Suppressor macrophage treated with lipopolysaccharide for 1 hour (primary cell): ENCODE measurements at regions not wholly inside any gene's neighbourhood (a gene's known extent, or its start where the extent isn't known, plus 50 kb on each side); places are given as distances from the start of the nearest gene placed in this dataset.
"Not testable (repeated sequence)": the region's sequence is repeated elsewhere in the genome, so short reads cannot be mapped to it uniquely, and the experiment has no call there.

Experiments
- DNase-seq, 3 donors: peaks; one replicate each; pipeline ENCODE4 v3.0.0-alpha.2; 2020 to 2022

GRCh38 chr3:62926494-62926893 is 51.3 kb upstream of the CADPS start:
- no peak for DNase-seq

DNA sequence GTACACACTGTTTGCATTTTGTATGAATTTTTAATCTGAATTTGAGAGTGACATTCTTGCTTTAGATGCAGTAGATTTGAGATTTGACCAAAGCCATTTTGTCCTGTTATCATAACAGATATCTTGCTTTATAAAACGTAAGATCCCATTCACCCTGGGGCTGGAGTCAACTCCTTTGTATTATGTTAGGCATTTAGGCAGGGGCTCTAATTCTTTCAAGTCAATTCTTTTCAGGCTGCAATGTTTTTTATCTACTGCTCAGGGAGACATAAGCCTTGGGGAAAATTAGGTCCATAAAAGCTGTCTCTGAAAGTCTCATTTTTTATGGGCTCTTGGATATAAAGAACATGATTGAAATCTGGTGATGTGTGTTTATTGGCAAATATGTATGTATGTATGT is 53.0 kb upstream of the CADPS start:
- no peak for DNase-seq

GRCh38 chr3:62929771-62930170 is 54.6 kb upstream of the CADPS start:
- no peak for DNase-seq

GRCh38 chr3:62935793-62936192 is 60.6 kb upstream of the CADPS start:
- DNase-seq = no peak

DNA sequence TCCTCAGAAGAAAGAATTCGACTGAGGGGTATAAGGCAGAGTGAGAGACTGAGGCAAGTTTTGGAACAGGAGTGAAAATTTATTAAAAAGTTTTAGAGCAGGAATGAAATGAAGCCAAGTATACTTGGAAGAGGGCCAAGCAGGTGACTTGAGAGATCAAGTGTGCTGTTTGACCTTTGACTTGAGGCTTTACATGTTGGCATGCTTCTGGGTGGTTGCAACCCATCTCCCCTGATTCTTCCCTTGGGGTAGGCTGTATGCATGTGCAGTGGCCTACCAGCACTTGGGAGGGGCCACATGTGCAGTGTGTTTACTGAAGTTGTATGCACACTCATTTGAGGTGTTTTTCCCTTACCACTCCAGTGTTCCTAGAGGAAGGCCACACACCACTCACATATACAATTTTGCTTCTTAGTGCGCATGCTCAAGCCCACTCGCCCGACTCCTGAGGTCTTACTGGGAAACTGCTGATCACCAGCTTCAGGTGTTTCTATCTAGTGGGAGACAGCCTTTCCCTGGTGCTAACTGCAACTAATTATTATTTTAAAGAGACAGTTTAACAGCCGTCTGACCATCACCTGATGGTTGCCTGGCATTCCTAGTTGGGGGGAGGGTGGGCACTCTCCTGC is 61.5 kb upstream of the CADPS start:
- no peak for DNase-seq

DNA sequence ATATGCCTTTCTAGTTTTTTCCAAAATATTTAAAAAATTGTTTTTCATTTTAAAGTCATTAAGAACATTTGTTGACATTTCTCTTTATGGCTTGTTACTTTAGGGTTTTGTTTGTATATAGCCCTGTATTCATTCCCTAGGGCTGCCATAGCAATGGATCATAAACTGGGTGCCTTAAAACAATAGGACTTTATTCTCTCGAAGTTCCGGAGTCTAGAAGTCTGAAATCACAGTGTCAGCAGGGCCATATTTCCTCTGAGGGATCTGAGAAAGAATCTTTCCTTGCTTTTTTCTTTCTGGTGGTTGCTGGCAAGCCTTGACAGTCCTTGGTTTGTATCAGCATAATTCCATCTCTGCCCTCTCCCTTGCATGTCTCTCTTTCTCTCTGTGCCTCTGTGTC is 63.4 kb upstream of the CADPS start:
- DNase-seq = no peak

DNA sequence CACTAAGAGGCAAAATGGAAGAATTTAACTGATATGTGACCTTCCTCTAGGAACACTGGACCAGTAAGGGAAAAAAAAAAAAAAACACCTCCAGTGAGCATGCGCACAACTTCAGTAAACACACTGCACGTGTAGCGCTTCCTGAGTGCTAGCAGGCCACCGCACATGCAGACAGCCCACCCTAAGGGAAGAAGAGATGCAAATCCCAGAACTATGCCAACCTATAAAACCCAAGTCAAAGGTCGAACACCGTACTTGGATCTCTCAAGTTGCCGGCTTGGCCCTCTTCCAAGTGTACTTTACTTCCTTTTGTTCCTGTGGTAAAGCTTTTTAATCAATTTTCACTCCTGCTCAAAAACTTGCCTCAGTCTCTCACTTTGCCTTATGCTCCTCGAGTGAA is 64.5 kb upstream of the CADPS start:
- DNase-seq = no peak

DNA sequence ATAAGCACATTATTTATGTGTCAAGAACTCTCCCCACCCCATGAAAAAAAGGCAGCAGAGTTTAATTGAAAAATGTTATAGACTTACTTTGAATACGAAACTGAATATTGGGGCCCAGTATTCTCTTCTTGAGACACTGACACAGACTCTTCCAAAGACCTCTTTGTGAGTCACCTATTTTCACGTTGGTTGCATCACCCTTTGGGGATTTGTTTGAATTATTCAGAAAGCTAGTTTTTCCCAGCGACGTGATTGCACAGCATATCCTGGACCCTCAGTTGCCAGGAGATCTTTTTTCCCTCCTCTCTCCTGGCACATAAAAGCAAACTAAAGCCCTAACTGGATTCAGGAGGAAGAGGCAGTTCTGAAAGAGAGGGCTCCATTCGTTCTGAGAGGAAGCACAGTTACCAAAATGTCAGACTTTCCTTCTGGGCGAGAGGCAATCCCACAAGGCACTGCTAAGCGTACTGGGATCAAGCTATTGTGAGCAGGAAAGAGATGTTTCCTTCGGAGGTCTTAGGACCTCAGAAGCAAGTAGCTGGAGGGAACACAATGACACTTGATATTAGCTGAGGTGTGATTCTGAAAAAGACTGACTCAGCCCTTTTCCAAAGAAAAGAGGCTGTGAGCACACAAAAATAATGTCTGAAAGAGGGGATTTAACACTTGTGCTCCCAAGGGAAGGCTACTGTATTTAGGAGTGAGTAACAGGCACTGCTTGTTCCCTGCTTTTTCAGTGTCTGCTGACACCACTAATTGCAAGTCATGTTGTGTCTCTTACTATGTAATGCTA is 65.8 kb upstream of the CADPS start:
- DNase-seq = no peak

DNA sequence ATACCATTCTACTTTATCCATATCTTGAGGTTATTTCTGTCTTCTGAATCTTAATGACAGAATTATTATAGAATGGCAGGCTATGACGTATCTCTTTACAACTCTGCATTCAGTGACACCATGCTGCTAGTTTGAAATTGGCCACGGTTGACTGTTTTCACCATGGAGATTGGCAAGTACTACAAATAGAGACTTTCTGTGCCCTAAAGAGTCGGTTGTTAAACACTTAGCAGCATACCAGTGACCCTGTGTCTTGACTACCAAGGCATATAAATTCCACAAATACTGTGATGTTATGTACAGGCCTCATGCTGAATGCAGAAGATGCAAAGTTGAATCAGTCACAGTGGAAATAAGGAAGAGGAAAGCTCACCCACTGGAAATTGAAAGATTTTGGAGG is 67.0 kb upstream of the CADPS start:
- no peak for DNase-seq

DNA sequence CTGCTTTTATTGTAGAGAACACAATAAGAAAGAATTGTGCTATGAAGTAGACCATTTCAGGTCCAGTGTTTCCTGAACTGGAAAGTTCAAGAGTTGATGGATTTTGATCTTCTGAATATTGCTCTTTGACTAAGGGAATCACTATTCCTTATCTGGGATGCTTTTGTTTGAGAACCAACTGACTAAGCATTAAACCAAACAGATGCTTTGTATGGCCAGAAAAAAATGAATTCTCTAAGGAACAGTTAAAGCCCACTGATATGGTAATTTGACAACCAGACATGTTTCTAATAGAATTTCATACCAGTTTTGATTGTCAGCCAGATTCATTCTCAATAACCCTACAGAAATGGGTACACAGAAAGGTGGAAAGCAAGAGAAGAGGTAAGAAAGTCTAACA is 67.5 kb upstream of the CADPS start:
- DNase-seq = no peak

DNA sequence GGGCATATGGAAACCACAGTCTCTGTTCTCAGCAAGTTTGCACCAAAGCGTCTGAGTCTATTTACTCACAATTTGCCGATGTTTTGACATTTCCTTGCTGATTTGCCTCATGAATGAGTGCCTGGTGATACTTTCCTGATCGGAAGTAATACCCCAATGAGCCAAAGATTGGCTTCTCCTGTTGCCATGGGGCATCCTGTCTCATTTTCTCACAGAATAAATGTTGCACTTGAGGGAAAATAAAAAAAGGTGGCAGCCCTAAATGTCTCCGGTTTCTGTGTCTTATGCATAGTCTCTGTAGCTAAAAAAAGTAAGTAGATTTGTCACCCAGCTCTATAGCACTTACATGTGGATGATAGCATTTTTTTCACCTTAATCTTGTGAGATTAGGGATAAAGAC is 73.7 kb upstream of the CADPS start:
- no peak for DNase-seq

- DNase-seq = no peak
Measured at GRCh38 chr3:62950210-62950609, 75.0 kb upstream of the CADPS start.

DNA sequence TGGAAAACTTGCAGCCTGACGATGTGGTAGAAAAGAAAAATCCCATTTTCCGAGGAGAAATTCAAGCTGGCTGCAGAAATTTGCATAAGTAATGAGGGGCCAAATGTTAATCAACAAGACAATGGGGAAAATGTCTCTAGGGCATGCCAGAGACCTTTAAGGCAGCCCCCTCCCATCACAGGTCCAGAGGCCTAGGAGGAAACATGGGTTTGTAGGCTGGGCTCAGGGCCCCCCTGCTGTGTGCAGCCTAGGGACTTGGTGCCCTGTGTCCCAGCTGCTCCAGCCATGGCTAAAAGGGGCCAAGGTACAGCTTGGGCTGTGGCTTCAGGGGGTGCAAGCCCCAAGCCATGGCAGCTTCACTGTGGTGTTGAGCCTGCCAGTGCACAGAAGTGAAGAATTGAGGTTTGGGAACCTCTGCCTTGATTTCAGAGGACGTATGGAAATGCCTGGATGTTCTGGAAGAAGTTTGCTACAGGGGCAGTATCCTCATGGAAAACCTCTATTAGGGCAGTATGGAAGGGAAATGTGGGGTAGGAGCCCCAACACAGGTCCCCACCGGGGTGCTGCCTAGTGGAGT is 75.9 kb upstream of the CADPS start:
- no peak for DNase-seq

- DNase-seq = not testable (repeated sequence)
Measured at GRCh38 chr3:62951880-62952279, 76.7 kb upstream of the CADPS start.

- no peak for DNase-seq
Measured at GRCh38 chr3:62954580-62954979, 79.4 kb upstream of the CADPS start.

- no peak for DNase-seq
Measured at GRCh38 chr3:62955126-62955525, 79.9 kb upstream of the CADPS start.

DNA sequence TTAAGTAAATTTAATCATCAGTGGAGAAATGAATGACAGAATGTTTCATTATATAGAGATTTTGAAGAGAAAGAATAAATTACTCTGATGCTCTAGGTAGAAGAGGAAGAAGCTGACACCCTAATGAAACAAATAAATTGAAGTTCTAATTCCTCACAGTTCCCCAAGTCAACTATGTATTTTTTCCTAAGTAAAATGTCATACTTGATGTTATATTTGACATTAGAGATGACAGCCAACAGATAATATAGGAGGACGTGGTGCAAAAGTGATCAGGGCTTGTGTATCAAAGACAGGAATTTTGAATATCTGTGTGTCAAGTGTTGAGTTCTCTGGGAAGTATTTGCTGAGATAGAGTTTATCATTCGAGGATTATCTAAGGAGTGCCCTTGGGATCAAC is 81.2 kb upstream of the CADPS start:
- DNase-seq = no peak

GRCh38 chr3:62961874-62962556 is 86.8 kb upstream of the CADPS start:
- no peak for DNase-seq

DNA sequence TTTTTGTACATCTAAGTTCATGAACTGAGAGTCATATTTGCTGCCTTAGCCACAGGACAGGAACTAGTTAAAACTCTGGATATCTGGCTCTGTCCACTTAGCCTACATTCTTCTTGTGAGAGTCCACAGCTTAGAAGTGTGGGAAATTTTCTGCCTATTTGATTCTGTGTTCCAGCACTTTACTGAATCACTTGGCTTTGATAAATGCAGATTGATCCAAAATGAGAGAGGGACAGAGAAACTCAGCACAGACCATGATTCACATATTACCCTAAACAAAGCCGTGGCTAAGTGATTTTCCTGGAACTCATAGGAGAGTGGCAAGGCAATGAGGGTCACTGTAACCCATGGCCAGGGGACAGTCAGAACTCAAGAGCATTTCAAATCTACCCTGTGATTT is 87.5 kb upstream of the CADPS start:
- DNase-seq = no peak

GRCh38 chr3:62965311-62965710 is 90.1 kb upstream of the CADPS start:
- no peak for DNase-seq

- DNase-seq = no peak
Measured at GRCh38 chr3:62968128-62968527, 92.9 kb upstream of the CADPS start.

GRCh38 chr3:62970648-62971047 is 95.4 kb upstream of the CADPS start:
- DNase-seq = no peak

GRCh38 chr3:62975566-62975965 is 100.3 kb upstream of the CADPS start:
- DNase-seq = no peak

GRCh38 chr3:62981962-62982361 is 106.7 kb upstream of the CADPS start:
- DNase-seq = no peak
